H4 (cell line): ENCODE measurements at regions not wholly inside any gene's neighbourhood (a gene's known extent, or its start where the extent isn't known, plus 50 kb on each side); places are given as distances from the start of the nearest gene placed in this dataset.

ENCODE experiments used
- DNase-seq: peaks from one replicate; pipeline ENCODE4 v3.0.0-alpha.2; 2015; ENCODE audit warnings: low spot score

DNA sequence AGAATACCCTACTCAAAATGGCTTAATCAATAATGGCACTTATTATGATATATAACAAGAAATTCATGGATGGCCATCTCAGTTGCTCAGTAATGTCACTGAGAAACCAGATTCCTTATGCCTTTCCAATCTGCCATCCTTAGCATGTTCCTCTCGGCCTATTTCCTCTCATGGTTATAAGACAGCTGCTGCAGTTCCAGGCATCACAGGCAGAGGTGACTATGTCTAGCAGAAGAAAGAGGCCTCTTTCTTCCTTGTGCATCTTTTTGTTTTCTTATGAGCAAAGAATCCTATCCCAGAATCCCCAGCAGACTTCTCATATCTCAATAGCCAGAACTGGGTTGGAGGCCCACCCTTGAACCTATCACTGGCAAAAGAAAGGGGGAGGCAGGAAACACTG is 310.6 kb upstream of the SPRED2 start:
- DNase-seq, result no peak

DNA sequence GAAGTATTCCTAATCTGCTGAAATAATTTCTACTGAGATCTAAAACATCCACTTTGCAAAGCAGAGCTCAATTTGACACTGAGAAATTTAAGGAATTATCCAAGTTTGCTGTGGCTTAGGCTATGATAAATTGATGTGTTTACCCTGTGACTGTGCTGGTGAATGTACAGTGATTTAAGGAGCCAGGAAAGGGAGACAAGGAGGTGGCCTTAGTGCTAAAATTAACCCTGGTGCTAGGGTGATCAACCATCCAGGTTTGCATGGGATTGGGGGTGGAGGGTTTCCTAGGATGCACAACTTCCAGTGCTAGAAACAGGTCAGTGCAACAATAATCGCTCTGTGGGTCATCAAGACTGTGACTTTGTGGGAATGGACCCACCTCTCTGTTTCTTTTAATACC is 307.5 kb upstream of the SPRED2 start:
- no peak for DNase-seq

DNA sequence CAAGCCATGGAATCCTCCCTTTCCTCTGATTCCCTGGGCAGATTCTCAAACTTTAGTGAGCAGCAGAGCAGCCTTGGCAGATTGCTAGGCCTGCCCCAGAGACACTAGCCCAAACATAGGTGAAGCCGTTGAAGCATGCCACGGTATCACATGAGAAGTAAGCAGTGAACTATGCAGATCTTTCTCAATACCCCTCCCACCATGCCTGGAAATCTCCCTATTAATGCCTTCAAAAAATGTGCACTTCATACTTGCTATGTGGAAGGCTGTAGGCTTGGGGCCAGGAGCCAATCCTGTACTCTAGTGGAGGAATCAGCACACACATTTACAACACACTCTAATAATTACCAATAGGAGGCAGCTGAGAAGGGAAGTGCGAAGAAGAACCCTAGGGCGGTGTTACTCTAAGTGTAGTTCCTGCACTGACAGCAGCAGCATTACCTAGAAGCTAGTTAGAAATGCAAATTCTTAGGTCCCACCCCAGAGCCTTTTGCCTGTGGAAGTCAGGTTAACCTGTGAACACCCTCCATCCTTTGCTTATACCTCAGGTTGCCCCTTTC is 305.1 kb upstream of the SPRED2 start:
- no peak for DNase-seq

GRCh38 chr2:65731476-65731875 is 299.1 kb upstream of the SPRED2 start:
- no peak for DNase-seq

DNA sequence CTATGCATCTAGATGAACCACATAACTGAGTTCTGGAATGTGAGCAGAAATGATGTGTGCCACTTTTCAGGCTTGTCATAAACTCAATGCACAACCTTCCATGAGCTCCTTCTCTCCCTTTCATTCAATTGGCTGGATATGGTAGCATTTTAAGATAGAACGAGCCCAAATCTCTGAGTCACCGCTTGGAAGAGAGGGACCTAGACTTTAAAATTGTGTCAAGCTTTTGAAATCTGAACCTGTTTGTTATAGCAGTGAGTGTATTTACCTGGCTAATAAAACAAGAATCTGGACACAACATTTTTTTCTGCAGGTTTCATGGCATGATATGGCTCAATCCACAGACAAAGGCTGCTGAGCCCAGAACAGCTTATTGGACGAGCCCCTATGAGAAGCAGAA is 297.8 kb upstream of the SPRED2 start:
- DNase-seq, result no peak

DNA sequence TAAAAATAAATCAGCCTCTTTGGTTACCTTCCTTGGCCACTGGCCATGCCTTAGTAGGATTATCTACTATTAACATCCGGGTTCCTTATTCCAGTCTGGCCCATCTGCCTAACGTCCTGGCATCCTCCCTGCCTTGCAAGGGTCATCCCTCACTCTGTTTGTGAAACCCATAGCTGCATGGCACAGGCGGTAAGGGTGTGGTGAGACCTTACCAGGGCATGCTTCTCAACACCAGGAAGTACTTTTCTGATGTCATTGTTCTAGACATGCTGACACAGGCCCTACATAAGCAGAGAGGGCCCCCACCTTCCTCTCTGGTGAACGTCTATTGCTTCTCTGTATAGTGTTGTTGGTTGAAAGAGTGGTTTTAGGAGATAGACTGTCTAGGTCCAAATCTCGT is 296.8 kb upstream of the SPRED2 start:
- DNase-seq, result no peak

DNA sequence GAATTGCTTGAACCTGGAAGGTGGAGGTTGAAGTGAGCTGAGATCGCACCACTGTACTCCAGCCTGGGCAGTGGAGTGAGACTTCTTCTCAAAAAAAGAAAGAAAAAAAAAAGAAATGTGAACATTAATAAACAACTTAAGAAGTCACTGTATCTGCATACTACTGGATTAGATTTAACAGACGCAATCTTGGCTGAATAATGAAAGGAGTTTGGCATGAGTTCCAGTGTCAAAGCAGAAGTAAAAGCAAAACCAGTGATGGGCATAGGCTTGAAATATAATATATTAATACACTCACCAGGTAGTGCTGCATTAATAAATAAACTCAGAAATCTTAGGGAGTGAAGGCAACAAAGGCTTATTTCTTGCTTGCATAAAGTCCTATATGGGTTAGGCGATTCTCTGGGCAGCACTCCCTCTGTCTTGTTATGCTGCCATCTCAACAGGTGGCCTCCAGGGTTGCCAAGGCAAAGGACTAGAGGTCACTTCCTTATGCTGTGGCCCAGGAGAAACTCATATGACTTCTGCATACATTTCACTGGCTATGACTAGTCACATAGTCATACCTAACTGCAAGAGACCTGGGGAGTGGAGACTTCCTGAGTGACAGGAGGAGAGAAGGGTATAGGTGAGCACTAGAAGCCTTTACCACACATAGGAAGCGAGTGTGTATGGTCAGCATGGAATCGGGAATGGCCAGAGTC is 296.2 kb upstream of the SPRED2 start:
- DNase-seq, result no peak

- DNase-seq, result no peak
Observed at GRCh38 chr2:65727816-65728215, 295.4 kb upstream of the SPRED2 start.

DNA sequence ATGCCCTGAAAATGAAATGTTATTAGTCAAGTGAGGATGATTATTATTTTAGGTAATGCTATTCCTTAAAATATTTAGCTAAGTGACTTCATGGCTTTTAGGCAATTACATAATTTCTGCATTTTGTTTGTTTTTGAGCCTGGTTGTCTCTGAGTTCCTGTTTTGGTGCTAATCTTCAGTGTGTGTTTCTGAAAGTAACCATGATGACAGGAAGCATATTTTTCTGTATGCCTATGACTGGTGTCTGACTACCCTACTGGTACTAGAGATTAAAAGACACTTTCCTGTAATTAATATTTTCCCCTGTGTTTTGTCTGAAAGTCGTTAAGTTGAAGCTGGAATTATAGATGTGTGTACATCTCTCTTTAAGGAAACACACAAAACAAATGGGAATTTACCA is 295.0 kb upstream of the SPRED2 start:
- no peak for DNase-seq

GRCh38 chr2:65724752-65725151 is 292.4 kb upstream of the SPRED2 start:
- DNase-seq, result no peak

GRCh38 chr2:65724336-65724735 is 291.9 kb upstream of the SPRED2 start:
- DNase-seq, result no peak

GRCh38 chr2:65722028-65722778 is 289.8 kb upstream of the SPRED2 start:
- no peak for DNase-seq

DNA sequence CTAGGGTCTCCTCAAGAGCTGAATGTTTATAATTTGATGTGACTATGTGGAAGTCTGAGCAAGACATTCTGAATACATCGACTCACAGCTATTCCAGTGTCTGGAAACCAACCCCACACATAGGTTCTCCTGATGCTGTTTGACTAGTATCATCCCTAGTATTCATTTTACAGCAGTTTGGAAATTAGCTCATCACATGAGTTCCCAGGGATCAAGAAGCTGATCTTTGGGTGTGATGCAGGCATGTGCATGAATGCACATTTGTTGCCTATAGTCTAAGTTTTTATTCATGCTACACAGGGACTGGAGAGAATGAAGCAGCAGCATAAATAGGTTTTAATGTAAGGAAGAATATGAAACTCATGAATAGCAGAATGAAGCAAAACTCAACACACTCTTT is 284.3 kb upstream of the SPRED2 start:
- no peak for DNase-seq

GRCh38 chr2:65715323-65715722 is 282.9 kb upstream of the SPRED2 start:
- no peak for DNase-seq

- no peak for DNase-seq
Observed at GRCh38 chr2:65714866-65715265, 282.5 kb upstream of the SPRED2 start.

- DNase-seq, result no peak
Observed at GRCh38 chr2:65711863-65712262, 279.5 kb upstream of the SPRED2 start.

GRCh38 chr2:65710779-65711295 is 278.4 kb upstream of the SPRED2 start:
- DNase-seq, result peak; percentile 21

GRCh38 chr2:65710356-65710755 is 278.0 kb upstream of the SPRED2 start:
- DNase-seq, result no peak

DNA sequence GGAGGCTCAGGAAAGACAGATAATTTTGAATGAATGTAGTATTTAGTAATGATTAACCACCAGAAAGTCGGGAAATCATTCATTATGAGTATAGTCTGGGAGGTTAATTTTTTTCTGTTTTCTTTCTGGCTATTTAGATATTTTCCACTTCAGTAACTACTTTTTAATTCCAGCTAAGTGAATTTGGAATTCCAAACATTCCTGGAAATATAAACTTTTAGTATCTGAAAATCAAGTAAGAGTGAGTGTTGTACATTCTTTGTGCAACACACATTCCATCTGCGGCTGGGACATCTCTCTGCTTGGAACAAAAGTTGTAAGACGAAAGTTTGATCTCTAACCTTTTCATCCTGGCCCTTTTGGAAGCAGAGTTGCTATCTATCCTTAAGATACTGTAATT is 275.7 kb upstream of the SPRED2 start:
- DNase-seq, result no peak

DNA sequence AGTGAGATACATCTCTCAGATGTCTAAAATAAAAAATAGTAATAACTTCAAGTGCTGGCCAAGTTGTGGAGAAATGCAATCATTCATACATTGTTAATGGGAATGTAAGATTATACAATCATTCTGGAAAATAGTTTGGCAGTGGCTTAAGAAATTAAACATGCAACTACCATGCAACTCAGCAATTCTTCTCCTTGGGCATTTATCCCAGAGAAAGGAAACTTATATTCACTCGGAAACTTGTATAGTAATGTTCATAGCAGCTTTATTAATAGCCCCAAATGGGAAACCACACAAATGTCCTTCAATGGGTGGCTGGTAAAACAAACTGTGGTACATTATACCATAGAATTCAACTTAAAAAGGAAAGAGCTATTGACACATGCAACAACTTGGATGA is 274.0 kb upstream of the SPRED2 start:
- DNase-seq, result no peak

GRCh38 chr2:65701191-65701590 is 268.8 kb upstream of the SPRED2 start:
- no peak for DNase-seq

- no peak for DNase-seq
Observed at GRCh38 chr2:65700720-65701119, 268.3 kb upstream of the SPRED2 start.

GRCh38 chr2:65700004-65700651 is 267.7 kb upstream of the SPRED2 start:
- DNase-seq, result no peak
